ENCODE measurements at regions not wholly inside any gene's neighbourhood (a gene's known extent, or its start where the extent isn't known, plus 50 kb on each side); places are given as distances from the start of the nearest gene placed in this dataset.

DNA sequence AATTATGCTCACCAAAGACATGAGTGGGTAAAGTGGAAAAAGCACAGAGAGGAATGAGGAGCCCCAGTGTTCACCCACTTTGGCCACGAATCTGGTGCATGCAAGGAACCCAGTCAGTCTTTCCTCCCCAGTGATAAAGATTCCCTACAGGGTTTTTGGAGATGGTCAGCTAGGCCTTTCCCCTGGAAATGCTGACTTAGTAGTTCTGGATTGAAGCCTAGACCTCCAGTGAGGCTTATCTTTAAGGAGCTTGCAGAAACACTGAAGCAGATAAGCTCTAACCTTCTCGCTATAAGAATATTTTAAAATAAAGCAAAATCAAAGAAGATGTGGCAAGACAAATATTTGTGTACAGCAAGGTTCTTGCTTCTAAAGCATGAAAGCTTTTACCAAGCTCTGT is 178.3 kb upstream of the CCDC68 start:
- DNase-seq (ENCODE audit: low spot score) = no peak
- WGBS (ENCODE audit: low lambda C conversion rate, missing lambda C conversion rate) = 84% methylated on average over 2 of the region's 2 CpGs
- Histone ChIP-seq H3K4me2 (no peak overlapping the region), H3K9me2 (replicated peaks; ENCODE audit: insufficient read depth) (no peaks in the 10 kb centered on the region), H3K27me3 (peaks cover 3% of the 10 kb centered on the region), H3K4me3 (no peak overlapping the region), H3K79me2 (no peaks in the 10 kb centered on the region), H3K36me3 (replicated peaks; ENCODE audit: insufficient read depth, low read depth) (no peaks in the 10 kb centered on the region), H4K20me1 (ENCODE audit: insufficient read depth, poor library complexity, severe bottlenecking) (no peaks in the 10 kb centered on the region), H3K4me1 (ENCODE audit: insufficient read depth) (no peaks in the 10 kb centered on the region), H2AFZ (no peak overlapping the region), H3K27ac (no peak overlapping the region), H3K9me3 (ENCODE audit: low read depth) (no peaks in the 10 kb centered on the region)
- TF ChIP-seq EZH2phosphoT487 (IDR thresholded peaks at IDR 0.05; ENCODE audit: low read depth, severe bottlenecking, unreplicated experiment) = no peak
- TF ChIP-seq EZH2 (IDR thresholded peaks at IDR 0.05; ENCODE audit: borderline replicate concordance) = no peak
- TF ChIP-seq, protein P1, sequence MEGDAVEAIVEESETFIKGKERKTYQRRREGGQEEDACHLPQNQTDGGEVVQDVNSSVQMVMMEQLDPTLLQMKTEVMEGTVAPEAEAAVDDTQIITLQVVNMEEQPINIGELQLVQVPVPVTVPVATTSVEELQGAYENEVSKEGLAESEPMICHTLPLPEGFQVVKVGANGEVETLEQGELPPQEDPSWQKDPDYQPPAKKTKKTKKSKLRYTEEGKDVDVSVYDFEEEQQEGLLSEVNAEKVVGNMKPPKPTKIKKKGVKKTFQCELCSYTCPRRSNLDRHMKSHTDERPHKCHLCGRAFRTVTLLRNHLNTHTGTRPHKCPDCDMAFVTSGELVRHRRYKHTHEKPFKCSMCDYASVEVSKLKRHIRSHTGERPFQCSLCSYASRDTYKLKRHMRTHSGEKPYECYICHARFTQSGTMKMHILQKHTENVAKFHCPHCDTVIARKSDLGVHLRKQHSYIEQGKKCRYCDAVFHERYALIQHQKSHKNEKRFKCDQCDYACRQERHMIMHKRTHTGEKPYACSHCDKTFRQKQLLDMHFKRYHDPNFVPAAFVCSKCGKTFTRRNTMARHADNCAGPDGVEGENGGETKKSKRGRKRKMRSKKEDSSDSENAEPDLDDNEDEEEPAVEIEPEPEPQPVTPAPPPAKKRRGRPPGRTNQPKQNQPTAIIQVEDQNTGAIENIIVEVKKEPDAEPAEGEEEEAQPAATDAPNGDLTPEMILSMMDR (IDR thresholded peaks at IDR 0.05; ENCODE audit: poor library complexity) = no peak

DNA sequence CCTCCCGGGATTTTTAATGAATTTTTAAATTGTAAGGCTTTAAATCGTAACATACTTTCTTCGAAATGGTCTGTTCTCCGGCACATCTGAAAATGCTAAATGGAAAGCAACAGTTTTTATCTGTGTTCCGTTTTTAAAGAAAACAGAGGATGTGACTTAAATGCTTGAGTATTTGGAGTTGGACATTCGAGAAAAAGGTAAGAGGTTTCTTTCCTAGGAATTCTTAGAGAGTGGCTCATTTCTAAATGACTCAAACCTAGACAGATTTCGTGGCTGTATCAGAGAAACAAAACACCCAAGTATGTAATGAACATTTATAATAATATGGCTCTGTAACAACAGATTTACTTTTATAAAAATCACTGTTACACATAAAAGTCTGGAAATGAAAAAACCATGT is 177.6 kb upstream of the CCDC68 start:
- 59% methylated on average over 7 of the region's 7 CpGs for WGBS (ENCODE audit: low lambda C conversion rate, missing lambda C conversion rate)
- peaks cover 3% of the 10 kb centered on the region for H3K27me3 ChIP-seq
- H3K27ac ChIP-seq = no peak overlapping the region
- H3K36me3 ChIP-seq (replicated peaks; ENCODE audit: insufficient read depth, low read depth) = no peaks in the 10 kb centered on the region
- no peak overlapping the region for H3K4me3 ChIP-seq
- no peak overlapping the region for H2AFZ ChIP-seq
- no peak for TF ChIP-seq EZH2phosphoT487 (IDR thresholded peaks at IDR 0.05; ENCODE audit: low read depth, severe bottlenecking, unreplicated experiment)
- no peak for TF ChIP-seq EZH2 (IDR thresholded peaks at IDR 0.05; ENCODE audit: borderline replicate concordance)
- TF ChIP-seq, protein P1 (IDR thresholded peaks at IDR 0.05; ENCODE audit: poor library complexity) = no peak
- no peaks in the 10 kb centered on the region for H4K20me1 ChIP-seq (ENCODE audit: insufficient read depth, poor library complexity, severe bottlenecking)
- H3K4me1 ChIP-seq (ENCODE audit: insufficient read depth) = no peaks in the 10 kb centered on the region
- DNase-seq (ENCODE audit: low spot score) = no peak
- H3K4me2 ChIP-seq = no peak overlapping the region
- no peaks in the 10 kb centered on the region for H3K79me2 ChIP-seq
- H3K9me3 ChIP-seq (ENCODE audit: low read depth) = no peaks in the 10 kb centered on the region
- no peaks in the 10 kb centered on the region for H3K9me2 ChIP-seq (replicated peaks; ENCODE audit: insufficient read depth)

DNA sequence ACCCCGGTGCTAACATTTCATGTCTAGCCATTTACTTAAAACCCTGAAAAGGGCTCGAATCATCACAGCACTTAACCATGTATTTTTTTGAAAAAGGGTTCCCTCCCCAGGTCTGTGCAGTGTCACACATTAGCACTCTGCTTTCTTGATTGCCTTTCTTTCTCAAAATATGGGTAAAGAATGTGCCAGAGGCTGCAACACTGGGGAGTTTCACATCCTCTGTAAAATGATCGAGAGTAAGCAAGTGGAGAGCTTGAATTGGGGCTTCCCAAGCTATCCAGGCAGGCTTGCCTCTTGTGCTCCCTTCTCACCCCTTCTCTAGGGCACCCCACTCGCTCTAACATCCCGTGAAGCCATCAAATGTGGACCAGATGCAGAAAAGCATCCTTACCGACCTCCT is 177.0 kb upstream of the CCDC68 start:
- Histone ChIP-seq H3K4me1 (ENCODE audit: insufficient read depth) (no peaks in the 10 kb centered on the region), H2AFZ (no peak overlapping the region), H3K4me2 (no peak overlapping the region)

More for the DNA sequence above, 177.0 kb upstream of the CCDC68 start:
- no peaks in the 10 kb centered on the region for H4K20me1 ChIP-seq (ENCODE audit: insufficient read depth, poor library complexity, severe bottlenecking)
- WGBS (ENCODE audit: low lambda C conversion rate, missing lambda C conversion rate) = 69% methylated on average over 6 of the region's 6 CpGs
- H3K27me3 ChIP-seq = peaks cover 3% of the 10 kb centered on the region
- no peaks in the 10 kb centered on the region for H3K36me3 ChIP-seq (replicated peaks; ENCODE audit: insufficient read depth, low read depth)
- no peak overlapping the region for H3K4me3 ChIP-seq
- TF ChIP-seq EZH2phosphoT487 (IDR thresholded peaks at IDR 0.05; ENCODE audit: low read depth, severe bottlenecking, unreplicated experiment) (no peak), EZH2 (IDR thresholded peaks at IDR 0.05; ENCODE audit: borderline replicate concordance) (no peak)
- TF ChIP-seq, protein P1 (IDR thresholded peaks at IDR 0.05; ENCODE audit: poor library complexity) = no peak
- no peak for DNase-seq (ENCODE audit: low spot score)
- no peaks in the 10 kb centered on the region for H3K9me2 ChIP-seq (replicated peaks; ENCODE audit: insufficient read depth)
- no peaks in the 10 kb centered on the region for H3K79me2 ChIP-seq
- no peaks in the 10 kb centered on the region for H3K9me3 ChIP-seq (ENCODE audit: low read depth)
- no peak overlapping the region for H3K27ac ChIP-seq
